ENCODE measurements at regions not wholly inside any gene's neighbourhood (a gene's known extent, or its start where the extent isn't known, plus 50 kb on each side); places are given as distances from the start of the nearest gene placed in this dataset.

GRCh38 chr9:26346942-26347477 is 545.6 kb downstream of the CAAP1 start:
- no peaks in the 10 kb centered on the region; the same call in 1 of the 2 replicates for H3K9me3 ChIP-seq (ENCODE audit: insufficient read depth, low read depth, low read length)
- no peaks in the 10 kb centered on the region for H3F3A ChIP-seq (ENCODE audit: low read depth)
- H4K20me1 ChIP-seq (ENCODE audit: insufficient read depth, low read length, poor library complexity, severe bottlenecking), result no peaks in the 10 kb centered on the region
- no peak overlapping the region for H3K4me2 ChIP-seq (ENCODE audit: low read depth, low read length, poor library complexity, severe bottlenecking)
- TF ChIP-seq EZH2phosphoT487 (IDR thresholded peaks at IDR 0.05; ENCODE audit: borderline replicate concordance), result no peak
- no peak for TF ChIP-seq CTCF (conservative IDR thresholded peaks at IDR 0.05; ENCODE audit: low read length)
- no peaks in the 10 kb centered on the region for H3K79me2 ChIP-seq (ENCODE audit: insufficient read depth, low read length)
- no peaks in the 10 kb centered on the region for H3K27me3 ChIP-seq (ENCODE audit: insufficient read depth, low read length, poor library complexity, severe bottlenecking)
- H2AFZ ChIP-seq (ENCODE audit: low read length), result no peak overlapping the region
- no peaks in the 10 kb centered on the region for H3K9me2 ChIP-seq (replicated peaks; ENCODE audit: low read depth, low read length)
- H3K36me3 ChIP-seq (ENCODE audit: insufficient read depth, low read length), result no peaks in the 10 kb centered on the region
- H3K4me3 ChIP-seq (ENCODE audit: low read length, poor library complexity, severe bottlenecking), result no peak overlapping the region
- no peak overlapping the region for H3K9ac ChIP-seq (ENCODE audit: low read depth, low read length, poor library complexity, severe bottlenecking)
- no peaks in the 10 kb centered on the region for H3K4me1 ChIP-seq (ENCODE audit: insufficient read depth, low read length, poor library complexity, severe bottlenecking)

GRCh38 chr9:26341545-26341944 is 551.1 kb downstream of the CAAP1 start:
- Histone ChIP-seq H3K9ac (ENCODE audit: low read depth, low read length, poor library complexity, severe bottlenecking) (no peak overlapping the region), H3K79me2 (ENCODE audit: insufficient read depth, low read length) (no peaks in the 10 kb centered on the region)

GRCh38 chr9:26339796-26340195 is 552.8 kb downstream of the CAAP1 start:
- Histone ChIP-seq H3K27me3 (ENCODE audit: insufficient read depth, low read length, poor library complexity, severe bottlenecking) (no peaks in the 10 kb centered on the region), H3K36me3 (ENCODE audit: insufficient read depth, low read length) (no peaks in the 10 kb centered on the region), H3F3A (ENCODE audit: low read depth) (no peaks in the 10 kb centered on the region), H3K4me1 (ENCODE audit: insufficient read depth, low read length, poor library complexity, severe bottlenecking) (no peaks in the 10 kb centered on the region), H3K9me2 (replicated peaks; ENCODE audit: low read depth, low read length) (no peaks in the 10 kb centered on the region), H2AFZ (ENCODE audit: low read length) (no peak overlapping the region), H3K79me2 (ENCODE audit: insufficient read depth, low read length) (no peaks in the 10 kb centered on the region), H3K9me3 (ENCODE audit: insufficient read depth, low read depth, low read length) (no peaks in the 10 kb centered on the region), H3K4me2 (ENCODE audit: low read depth, low read length, poor library complexity, severe bottlenecking) (no peak overlapping the region), H3K4me3 (ENCODE audit: low read length, poor library complexity, severe bottlenecking) (no peak overlapping the region), H3K9ac (ENCODE audit: low read depth, low read length, poor library complexity, severe bottlenecking) (no peak overlapping the region), H4K20me1 (ENCODE audit: insufficient read depth, low read length, poor library complexity, severe bottlenecking) (no peaks in the 10 kb centered on the region)
- TF ChIP-seq EZH2phosphoT487 (IDR thresholded peaks at IDR 0.05; ENCODE audit: borderline replicate concordance) (no peak), CTCF (conservative IDR thresholded peaks at IDR 0.05; ENCODE audit: low read length) (no peak)

More at GRCh38 chr9:26341545-26341944, 551.1 kb downstream of the CAAP1 start:
- no peaks in the 10 kb centered on the region for H3F3A ChIP-seq (ENCODE audit: low read depth)
- no peaks in the 10 kb centered on the region for H3K9me3 ChIP-seq (ENCODE audit: insufficient read depth, low read depth, low read length)
- TF ChIP-seq EZH2phosphoT487 (IDR thresholded peaks at IDR 0.05; ENCODE audit: borderline replicate concordance) (no peak), CTCF (conservative IDR thresholded peaks at IDR 0.05; ENCODE audit: low read length) (no peak)
- H4K20me1 ChIP-seq (ENCODE audit: insufficient read depth, low read length, poor library complexity, severe bottlenecking), result no peaks in the 10 kb centered on the region
- no peaks in the 10 kb centered on the region for H3K27me3 ChIP-seq (ENCODE audit: insufficient read depth, low read length, poor library complexity, severe bottlenecking)
- no peak overlapping the region for H2AFZ ChIP-seq (ENCODE audit: low read length)
- H3K4me1 ChIP-seq (ENCODE audit: insufficient read depth, low read length, poor library complexity, severe bottlenecking), result no peaks in the 10 kb centered on the region
- H3K4me2 ChIP-seq (ENCODE audit: low read depth, low read length, poor library complexity, severe bottlenecking), result no peak overlapping the region
- H3K36me3 ChIP-seq (ENCODE audit: insufficient read depth, low read length), result no peaks in the 10 kb centered on the region
- H3K9me2 ChIP-seq (replicated peaks; ENCODE audit: low read depth, low read length), result no peaks in the 10 kb centered on the region
- no peak overlapping the region for H3K4me3 ChIP-seq (ENCODE audit: low read length, poor library complexity, severe bottlenecking)
